WTC11 (cell line): ENCODE measurements at regions not wholly inside any gene's neighbourhood (a gene's known extent, or its start where the extent isn't known, plus 50 kb on each side); places are given as distances from the start of the nearest gene placed in this dataset.

Experiments used
- ATAC-seq: fragments of 200-7000 bp; cut with Tn5 transposase; 2 replicates; pipeline ENCODE4 v1.10.0; 2021; ENCODE audit warnings: mild to moderate bottlenecking, moderate library complexity
- CTCF ChIA-PET: fragments of 300-600 bp; sonication (Branson Sonifier 250); formaldehyde crosslinking; loops from one replicate; lab custom pipeline; 2021; ENCODE audit warnings: antibody characterized with exemption; lab: Charles Lee
- POLR2A ChIA-PET: fragments of 350-600 bp; sonication (Branson Sonifier 250); formaldehyde crosslinking; loops from one replicate; lab custom pipeline; 2021; ENCODE audit warnings: antibody characterized with exemption; lab: Charles Lee
- DNase-seq: peaks from one replicate; pipeline ENCODE4 v3.0.0; 2021; ENCODE audit warnings: low spot score
- H3K27ac Mint-ChIP-seq: 2 replicates; pipeline ENCODE4 v1.8.0; 2021; ENCODE audit warnings: mixed read lengths
- H3K27me3 Mint-ChIP-seq: 2 replicates; pipeline ENCODE4 v1.8.0; 2021; ENCODE audit warnings: low read depth, mild to moderate bottlenecking, moderate library complexity, mixed read lengths
- H3K36me3 Mint-ChIP-seq: 2 replicates; pipeline ENCODE4 v1.8.0; 2021; ENCODE audit warnings: mixed read lengths
- H3K4me1 Mint-ChIP-seq: 2 replicates; pipeline ENCODE4 v1.8.0; 2022; ENCODE audit warnings: mixed read lengths
- H3K4me3 Mint-ChIP-seq: 2 replicates; pipeline ENCODE4 v1.8.0; 2021; ENCODE audit warnings: mild to moderate bottlenecking, moderate library complexity, mixed read lengths
- H3K9me3 Mint-ChIP-seq: 2 replicates; pipeline ENCODE4 v1.8.0; 2021; ENCODE audit warnings: mixed read lengths
- ATF1 ChIP-seq: sonication (generic); formaldehyde crosslinking; IDR thresholded peaks from 2 replicates; pipeline ENCODE4 v1.8.1; 2023; ENCODE audit warnings: mild to moderate bottlenecking, moderate library complexity, missing genetic modification reagents
- CREB1 ChIP-seq: sonication (generic); formaldehyde crosslinking; IDR thresholded peaks from 2 replicates; pipeline ENCODE4 v1.8.0; 2023; ENCODE audit warnings: mild to moderate bottlenecking, missing genetic modification reagents
- EMX1 ChIP-seq: fragments of 250-450 bp; sonication (Bioruptor Pico); IDR thresholded peaks from 2 replicates; pipeline ENCODE4 v1.8.0; 2021; ENCODE audit warnings: mild to moderate bottlenecking
- ESRRA ChIP-seq: sonication (generic); formaldehyde crosslinking; IDR thresholded peaks from 2 replicates; pipeline ENCODE4 v1.8.1; 2022; ENCODE audit warnings: mild to moderate bottlenecking, missing genetic modification reagents, borderline replicate concordance
- ETV6 ChIP-seq: sonication (generic); formaldehyde crosslinking; IDR thresholded peaks from 2 replicates; pipeline ENCODE4 v1.8.1; 2022; ENCODE audit warnings: mild to moderate bottlenecking, missing genetic modification reagents
- IRF2 ChIP-seq: sonication (generic); formaldehyde crosslinking; IDR thresholded peaks from 2 replicates; pipeline ENCODE4 v1.8.0; 2022; ENCODE audit warnings: low read depth, missing genetic modification reagents, borderline replicate concordance
- JUN ChIP-seq: sonication (generic); formaldehyde crosslinking; IDR thresholded peaks from 2 replicates; pipeline ENCODE4 v1.8.0; 2023; ENCODE audit warnings: mild to moderate bottlenecking, missing genetic modification reagents
- NFYB ChIP-seq: sonication (generic); formaldehyde crosslinking; conservative IDR thresholded peaks from 2 replicates; pipeline ENCODE4 v1.8.0; 2022; ENCODE audit warnings: low read depth, missing genetic modification reagents
- PRRX2 ChIP-seq: fragments of 250-450 bp; sonication (Bioruptor Pico); IDR thresholded peaks from 2 replicates; pipeline ENCODE4 v1.8.0; 2021; ENCODE audit warnings: mild to moderate bottlenecking
- SOX15 ChIP-seq: fragments of 250-450 bp; sonication (Bioruptor Pico); IDR thresholded peaks from 2 replicates; pipeline ENCODE4 v1.9.0; 2021; ENCODE audit warnings: mild to moderate bottlenecking
- ZNF121 ChIP-seq: sonication (generic); formaldehyde crosslinking; IDR thresholded peaks from 2 replicates; pipeline ENCODE4 v1.8.0; 2023; ENCODE audit warnings: missing genetic modification reagents
- ZNF317 ChIP-seq: sonication (generic); formaldehyde crosslinking; IDR thresholded peaks from 2 replicates; pipeline ENCODE4 v1.8.1; 2023; ENCODE audit warnings: low read depth, mild to moderate bottlenecking, moderate library complexity, missing genetic modification reagents, borderline replicate concordance
- ZNF396 ChIP-seq: fragments of 250-450 bp; sonication (Bioruptor Pico); IDR thresholded peaks from 2 replicates; pipeline ENCODE4 v1.8.0; 2021; ENCODE audit warnings: mild to moderate bottlenecking, moderate library complexity, borderline replicate concordance
- TF ChIP-seq, protein P1 (sequence below): sonication (generic); formaldehyde crosslinking; IDR thresholded peaks from 2 replicates; pipeline ENCODE4 v1.8.1; 2022; ENCODE audit warnings: low read depth, missing genetic modification reagents, borderline replicate concordance
- TF ChIP-seq, protein P2 (sequence below): sonication (generic); formaldehyde crosslinking; IDR thresholded peaks from 2 replicates; pipeline ENCODE4 v1.8.0; 2023; ENCODE audit warnings: mild to moderate bottlenecking, missing genetic modification reagents
- TF ChIP-seq, protein P3 (sequence below): sonication (generic); formaldehyde crosslinking; IDR thresholded peaks from 2 replicates; pipeline ENCODE4 v1.8.0; 2022; ENCODE audit warnings: mild to moderate bottlenecking, missing genetic modification reagents
- TF ChIP-seq, protein P4 (sequence below): sonication (generic); formaldehyde crosslinking; IDR thresholded peaks from 2 replicates; pipeline ENCODE4 v1.8.1; 2022; ENCODE audit warnings: missing genetic modification reagents, borderline replicate concordance
- TF ChIP-seq, protein P5 (sequence below): fragments of 250-450 bp; sonication (Bioruptor Pico); IDR thresholded peaks from 2 replicates; pipeline ENCODE4 v1.9.0; 2021; ENCODE audit warnings: mild to moderate bottlenecking
- TF ChIP-seq, protein P6 (sequence below): sonication (generic); formaldehyde crosslinking; conservative IDR thresholded peaks from 2 replicates; pipeline ENCODE4 v1.8.1; 2022; ENCODE audit warnings: mild to moderate bottlenecking, missing genetic modification reagents
- TF ChIP-seq, protein P7 (sequence below): sonication (generic); formaldehyde crosslinking; IDR thresholded peaks from 2 replicates; pipeline ENCODE4 v1.8.0; 2022; ENCODE audit warnings: mild to moderate bottlenecking, missing genetic modification reagents
- TF ChIP-seq, protein P8 (sequence below): sonication (generic); formaldehyde crosslinking; IDR thresholded peaks from 2 replicates; pipeline ENCODE4 v1.8.1; 2023; ENCODE audit warnings: mild to moderate bottlenecking, missing genetic modification reagents, borderline replicate concordance

DNA sequence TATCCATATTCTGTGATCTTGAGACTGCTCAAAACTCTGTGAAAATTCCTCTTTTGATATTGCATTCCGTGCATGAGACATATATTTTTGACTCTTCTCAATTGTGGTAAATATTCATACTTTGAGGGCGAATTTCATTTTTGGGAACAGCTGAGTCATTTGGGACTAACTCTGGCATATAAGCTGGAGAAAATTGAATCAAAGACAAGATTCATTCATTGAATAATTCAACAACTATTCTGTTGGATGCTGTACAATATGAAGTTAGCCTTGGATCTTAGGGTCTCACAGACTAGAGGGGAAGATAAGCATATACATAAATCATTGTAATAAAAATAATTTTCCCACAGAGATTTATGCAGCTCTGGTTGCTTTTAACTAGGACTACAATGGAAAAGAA lies 183.2 kb upstream of the NEBL start:
- CTCF ChIA-PET = no interaction called here
- no peak for TF ChIP-seq JUN (CRISPR knock-in tag)
- TF ChIP-seq ZNF396 (CRISPR knock-in tag) = no peak
- TF ChIP-seq, protein P1, sequence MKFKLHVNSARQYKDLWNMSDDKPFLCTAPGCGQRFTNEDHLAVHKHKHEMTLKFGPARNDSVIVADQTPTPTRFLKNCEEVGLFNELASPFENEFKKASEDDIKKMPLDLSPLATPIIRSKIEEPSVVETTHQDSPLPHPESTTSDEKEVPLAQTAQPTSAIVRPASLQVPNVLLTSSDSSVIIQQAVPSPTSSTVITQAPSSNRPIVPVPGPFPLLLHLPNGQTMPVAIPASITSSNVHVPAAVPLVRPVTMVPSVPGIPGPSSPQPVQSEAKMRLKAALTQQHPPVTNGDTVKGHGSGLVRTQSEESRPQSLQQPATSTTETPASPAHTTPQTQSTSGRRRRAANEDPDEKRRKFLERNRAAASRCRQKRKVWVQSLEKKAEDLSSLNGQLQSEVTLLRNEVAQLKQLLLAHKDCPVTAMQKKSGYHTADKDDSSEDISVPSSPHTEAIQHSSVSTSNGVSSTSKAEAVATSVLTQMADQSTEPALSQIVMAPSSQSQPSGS (CRISPR knock-in tag) = no peak
- DNase-seq = no peak
- H3K4me1 Mint-ChIP-seq = peaks cover 4% of the 10 kb centered on the region; the same call in 1 of the 2 replicates
- H3K9me3 Mint-ChIP-seq = no peaks in the 10 kb centered on the region
- H3K27me3 Mint-ChIP-seq = peaks cover 5% of the 10 kb centered on the region
- no peak overlapping the region for H3K4me3 Mint-ChIP-seq
- H3K27ac Mint-ChIP-seq = no peak overlapping the region
- POLR2A ChIA-PET = no interaction called here
- H3K36me3 Mint-ChIP-seq = no peaks in the 10 kb centered on the region
- ATAC-seq = no peak

DNA sequence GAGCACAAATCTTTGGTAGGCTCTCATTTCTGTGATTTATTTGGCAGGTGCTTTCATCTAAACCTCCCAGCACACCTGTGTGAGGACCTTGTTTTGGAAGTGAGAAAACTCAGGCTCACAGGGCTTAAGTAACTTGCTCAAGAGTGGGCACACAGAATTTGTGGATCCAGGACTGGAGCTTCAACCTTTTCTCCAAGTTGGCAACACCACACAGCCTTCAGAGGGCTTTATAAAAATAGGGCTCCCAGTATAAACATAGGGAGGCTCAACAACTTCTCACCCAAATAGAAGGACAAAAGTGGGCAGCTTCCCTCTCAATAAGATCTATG lies 182.2 kb upstream of the NEBL start:
- DNase-seq (no peak), ATAC-seq (no peak)
- peaks cover 5% of the 10 kb centered on the region for H3K27me3 Mint-ChIP-seq
- no peak overlapping the region for H3K4me3 Mint-ChIP-seq
- CTCF ChIA-PET = interaction anchor here (0.6 to 1.4 kb wide), 4 partner anchors 199 to 653 kb away, joined by 3 to 7 read pairs (median 4); no protein-coding TSS in a partner anchor
- POLR2A ChIA-PET = no interaction called here
- no peaks in the 10 kb centered on the region for H3K36me3 Mint-ChIP-seq
- peaks cover 4% of the 10 kb centered on the region; the same call in 1 of the 2 replicates for H3K4me1 Mint-ChIP-seq
- H3K9me3 Mint-ChIP-seq = no peaks in the 10 kb centered on the region
- H3K27ac Mint-ChIP-seq = no peak overlapping the region
- TF ChIP-seq, protein P2, sequence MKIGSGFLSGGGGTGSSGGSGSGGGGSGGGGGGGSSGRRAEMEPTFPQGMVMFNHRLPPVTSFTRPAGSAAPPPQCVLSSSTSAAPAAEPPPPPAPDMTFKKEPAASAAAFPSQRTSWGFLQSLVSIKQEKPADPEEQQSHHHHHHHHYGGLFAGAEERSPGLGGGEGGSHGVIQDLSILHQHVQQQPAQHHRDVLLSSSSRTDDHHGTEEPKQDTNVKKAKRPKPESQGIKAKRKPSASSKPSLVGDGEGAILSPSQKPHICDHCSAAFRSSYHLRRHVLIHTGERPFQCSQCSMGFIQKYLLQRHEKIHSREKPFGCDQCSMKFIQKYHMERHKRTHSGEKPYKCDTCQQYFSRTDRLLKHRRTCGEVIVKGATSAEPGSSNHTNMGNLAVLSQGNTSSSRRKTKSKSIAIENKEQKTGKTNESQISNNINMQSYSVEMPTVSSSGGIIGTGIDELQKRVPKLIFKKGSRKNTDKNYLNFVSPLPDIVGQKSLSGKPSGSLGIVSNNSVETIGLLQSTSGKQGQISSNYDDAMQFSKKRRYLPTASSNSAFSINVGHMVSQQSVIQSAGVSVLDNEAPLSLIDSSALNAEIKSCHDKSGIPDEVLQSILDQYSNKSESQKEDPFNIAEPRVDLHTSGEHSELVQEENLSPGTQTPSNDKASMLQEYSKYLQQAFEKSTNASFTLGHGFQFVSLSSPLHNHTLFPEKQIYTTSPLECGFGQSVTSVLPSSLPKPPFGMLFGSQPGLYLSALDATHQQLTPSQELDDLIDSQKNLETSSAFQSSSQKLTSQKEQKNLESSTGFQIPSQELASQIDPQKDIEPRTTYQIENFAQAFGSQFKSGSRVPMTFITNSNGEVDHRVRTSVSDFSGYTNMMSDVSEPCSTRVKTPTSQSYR (CRISPR knock-in tag) = no peak
- TF ChIP-seq, protein P3, sequence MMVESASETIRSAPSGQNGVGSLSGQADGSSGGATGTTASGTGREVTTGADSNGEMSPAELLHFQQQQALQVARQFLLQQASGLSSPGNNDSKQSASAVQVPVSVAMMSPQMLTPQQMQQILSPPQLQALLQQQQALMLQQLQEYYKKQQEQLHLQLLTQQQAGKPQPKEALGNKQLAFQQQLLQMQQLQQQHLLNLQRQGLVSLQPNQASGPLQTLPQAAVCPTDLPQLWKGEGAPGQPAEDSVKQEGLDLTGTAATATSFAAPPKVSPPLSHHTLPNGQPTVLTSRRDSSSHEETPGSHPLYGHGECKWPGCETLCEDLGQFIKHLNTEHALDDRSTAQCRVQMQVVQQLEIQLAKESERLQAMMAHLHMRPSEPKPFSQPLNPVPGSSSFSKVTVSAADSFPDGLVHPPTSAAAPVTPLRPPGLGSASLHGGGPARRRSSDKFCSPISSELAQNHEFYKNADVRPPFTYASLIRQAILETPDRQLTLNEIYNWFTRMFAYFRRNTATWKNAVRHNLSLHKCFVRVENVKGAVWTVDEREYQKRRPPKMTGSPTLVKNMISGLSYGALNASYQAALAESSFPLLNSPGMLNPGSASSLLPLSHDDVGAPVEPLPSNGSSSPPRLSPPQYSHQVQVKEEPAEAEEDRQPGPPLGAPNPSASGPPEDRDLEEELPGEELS = no peak
- TF ChIP-seq CREB1 (CRISPR knock-in tag) = no peak
- TF ChIP-seq, protein P4, sequence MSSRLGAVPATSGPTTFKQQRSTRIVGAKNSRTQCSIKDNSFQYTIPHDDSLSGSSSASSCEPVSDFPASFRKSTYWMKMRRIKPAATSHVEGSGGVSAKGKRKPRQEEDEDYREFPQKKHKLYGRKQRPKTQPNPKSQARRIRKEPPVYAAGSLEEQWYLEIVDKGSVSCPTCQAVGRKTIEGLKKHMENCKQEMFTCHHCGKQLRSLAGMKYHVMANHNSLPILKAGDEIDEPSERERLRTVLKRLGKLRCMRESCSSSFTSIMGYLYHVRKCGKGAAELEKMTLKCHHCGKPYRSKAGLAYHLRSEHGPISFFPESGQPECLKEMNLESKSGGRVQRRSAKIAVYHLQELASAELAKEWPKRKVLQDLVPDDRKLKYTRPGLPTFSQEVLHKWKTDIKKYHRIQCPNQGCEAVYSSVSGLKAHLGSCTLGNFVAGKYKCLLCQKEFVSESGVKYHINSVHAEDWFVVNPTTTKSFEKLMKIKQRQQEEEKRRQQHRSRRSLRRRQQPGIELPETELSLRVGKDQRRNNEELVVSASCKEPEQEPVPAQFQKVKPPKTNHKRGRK = no peak
- no peak for TF ChIP-seq ZNF317 (CRISPR knock-in tag)
- TF ChIP-seq, protein P5, sequence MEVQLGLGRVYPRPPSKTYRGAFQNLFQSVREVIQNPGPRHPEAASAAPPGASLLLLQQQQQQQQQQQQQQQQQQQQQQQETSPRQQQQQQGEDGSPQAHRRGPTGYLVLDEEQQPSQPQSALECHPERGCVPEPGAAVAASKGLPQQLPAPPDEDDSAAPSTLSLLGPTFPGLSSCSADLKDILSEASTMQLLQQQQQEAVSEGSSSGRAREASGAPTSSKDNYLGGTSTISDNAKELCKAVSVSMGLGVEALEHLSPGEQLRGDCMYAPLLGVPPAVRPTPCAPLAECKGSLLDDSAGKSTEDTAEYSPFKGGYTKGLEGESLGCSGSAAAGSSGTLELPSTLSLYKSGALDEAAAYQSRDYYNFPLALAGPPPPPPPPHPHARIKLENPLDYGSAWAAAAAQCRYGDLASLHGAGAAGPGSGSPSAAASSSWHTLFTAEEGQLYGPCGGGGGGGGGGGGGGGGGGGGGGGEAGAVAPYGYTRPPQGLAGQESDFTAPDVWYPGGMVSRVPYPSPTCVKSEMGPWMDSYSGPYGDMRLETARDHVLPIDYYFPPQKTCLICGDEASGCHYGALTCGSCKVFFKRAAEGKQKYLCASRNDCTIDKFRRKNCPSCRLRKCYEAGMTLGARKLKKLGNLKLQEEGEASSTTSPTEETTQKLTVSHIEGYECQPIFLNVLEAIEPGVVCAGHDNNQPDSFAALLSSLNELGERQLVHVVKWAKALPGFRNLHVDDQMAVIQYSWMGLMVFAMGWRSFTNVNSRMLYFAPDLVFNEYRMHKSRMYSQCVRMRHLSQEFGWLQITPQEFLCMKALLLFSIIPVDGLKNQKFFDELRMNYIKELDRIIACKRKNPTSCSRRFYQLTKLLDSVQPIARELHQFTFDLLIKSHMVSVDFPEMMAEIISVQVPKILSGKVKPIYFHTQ (CRISPR knock-in tag) = no peak
- no peak for TF ChIP-seq NFYB (CRISPR knock-in tag)
- TF ChIP-seq, protein P6, sequence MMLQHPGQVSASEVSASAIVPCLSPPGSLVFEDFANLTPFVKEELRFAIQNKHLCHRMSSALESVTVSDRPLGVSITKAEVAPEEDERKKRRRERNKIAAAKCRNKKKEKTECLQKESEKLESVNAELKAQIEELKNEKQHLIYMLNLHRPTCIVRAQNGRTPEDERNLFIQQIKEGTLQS (CRISPR knock-in tag) = no peak
- TF ChIP-seq, protein P7, sequence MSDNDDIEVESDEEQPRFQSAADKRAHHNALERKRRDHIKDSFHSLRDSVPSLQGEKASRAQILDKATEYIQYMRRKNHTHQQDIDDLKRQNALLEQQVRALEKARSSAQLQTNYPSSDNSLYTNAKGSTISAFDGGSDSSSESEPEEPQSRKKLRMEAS (CRISPR knock-in tag) = no peak
- TF ChIP-seq SOX15 (CRISPR knock-in tag) = no peak
- TF ChIP-seq EMX1 (CRISPR knock-in tag) = no peak
- no peak for TF ChIP-seq ETV6 (CRISPR knock-in tag)
- TF ChIP-seq, protein P8, sequence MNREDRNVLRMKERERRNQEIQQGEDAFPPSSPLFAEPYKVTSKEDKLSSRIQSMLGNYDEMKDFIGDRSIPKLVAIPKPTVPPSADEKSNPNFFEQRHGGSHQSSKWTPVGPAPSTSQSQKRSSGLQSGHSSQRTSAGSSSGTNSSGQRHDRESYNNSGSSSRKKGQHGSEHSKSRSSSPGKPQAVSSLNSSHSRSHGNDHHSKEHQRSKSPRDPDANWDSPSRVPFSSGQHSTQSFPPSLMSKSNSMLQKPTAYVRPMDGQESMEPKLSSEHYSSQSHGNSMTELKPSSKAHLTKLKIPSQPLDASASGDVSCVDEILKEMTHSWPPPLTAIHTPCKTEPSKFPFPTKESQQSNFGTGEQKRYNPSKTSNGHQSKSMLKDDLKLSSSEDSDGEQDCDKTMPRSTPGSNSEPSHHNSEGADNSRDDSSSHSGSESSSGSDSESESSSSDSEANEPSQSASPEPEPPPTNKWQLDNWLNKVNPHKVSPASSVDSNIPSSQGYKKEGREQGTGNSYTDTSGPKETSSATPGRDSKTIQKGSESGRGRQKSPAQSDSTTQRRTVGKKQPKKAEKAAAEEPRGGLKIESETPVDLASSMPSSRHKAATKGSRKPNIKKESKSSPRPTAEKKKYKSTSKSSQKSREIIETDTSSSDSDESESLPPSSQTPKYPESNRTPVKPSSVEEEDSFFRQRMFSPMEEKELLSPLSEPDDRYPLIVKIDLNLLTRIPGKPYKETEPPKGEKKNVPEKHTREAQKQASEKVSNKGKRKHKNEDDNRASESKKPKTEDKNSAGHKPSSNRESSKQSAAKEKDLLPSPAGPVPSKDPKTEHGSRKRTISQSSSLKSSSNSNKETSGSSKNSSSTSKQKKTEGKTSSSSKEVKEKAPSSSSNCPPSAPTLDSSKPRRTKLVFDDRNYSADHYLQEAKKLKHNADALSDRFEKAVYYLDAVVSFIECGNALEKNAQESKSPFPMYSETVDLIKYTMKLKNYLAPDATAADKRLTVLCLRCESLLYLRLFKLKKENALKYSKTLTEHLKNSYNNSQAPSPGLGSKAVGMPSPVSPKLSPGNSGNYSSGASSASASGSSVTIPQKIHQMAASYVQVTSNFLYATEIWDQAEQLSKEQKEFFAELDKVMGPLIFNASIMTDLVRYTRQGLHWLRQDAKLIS (CRISPR knock-in tag) = no peak
- TF ChIP-seq IRF2 (CRISPR knock-in tag) = no peak
- TF ChIP-seq ESRRA (CRISPR knock-in tag) = no peak
- no peak for TF ChIP-seq ATF1 (CRISPR knock-in tag)
- no peak for TF ChIP-seq PRRX2 (CRISPR knock-in tag)
- no peak for TF ChIP-seq ZNF121 (CRISPR knock-in tag)
